ENCODE measurements at regions not wholly inside any gene's neighbourhood (a gene's known extent, or its start where the extent isn't known, plus 50 kb on each side); places are given as distances from the start of the nearest gene placed in this dataset.

DNA sequence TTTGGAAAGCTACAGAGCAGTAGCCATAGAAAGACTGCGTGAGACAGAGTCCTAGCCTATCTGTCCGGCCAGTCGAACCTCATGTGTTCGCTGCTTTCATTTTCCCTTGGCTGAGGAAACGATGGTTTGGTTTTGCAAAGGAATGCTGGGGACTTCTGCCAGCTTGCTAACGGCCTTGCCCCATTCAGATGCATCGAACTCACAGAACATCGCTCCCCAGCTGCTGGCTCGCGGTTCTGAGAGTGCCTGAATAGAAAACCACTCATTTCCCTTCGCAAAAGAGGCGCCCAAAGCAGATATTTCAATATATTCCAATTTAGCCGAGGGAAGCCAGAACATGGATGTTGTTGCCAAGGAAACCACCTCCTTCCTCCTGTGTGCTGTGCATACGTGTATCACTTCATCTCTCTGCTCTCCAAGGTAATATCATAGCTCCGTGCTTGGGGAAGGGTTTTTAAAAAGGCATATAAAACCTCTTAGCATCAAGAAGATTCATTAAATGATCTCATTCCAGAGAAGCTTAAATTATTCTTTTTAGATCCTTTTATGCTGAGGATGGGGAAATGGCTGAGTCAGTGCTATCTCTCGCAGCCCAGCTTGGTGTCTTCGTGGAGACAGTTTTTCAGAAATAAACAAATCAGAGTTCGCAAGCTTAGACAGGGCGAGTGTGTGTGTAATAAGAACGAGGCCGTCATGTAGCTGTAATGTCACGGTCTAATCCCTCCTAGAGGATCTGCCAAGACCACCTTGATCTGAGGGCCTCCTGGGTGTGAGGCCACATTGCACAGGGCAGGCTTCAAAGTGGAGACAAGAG, 215.2 kb downstream of the RPS24 start:
- DNase-seq (ENCODE audit: low read depth, low spot score) (no peak), ATAC-seq (no peak)
- Histone ChIP-seq H2AFZ (ENCODE audit: low read depth, low read length, poor library complexity, severe bottlenecking) (no peak overlapping the region), H4K20me1 (ENCODE audit: insufficient read depth) (no peaks in the 10 kb centered on the region), H3K9me2 (ENCODE audit: insufficient read depth) (no peaks in the 10 kb centered on the region), H3K27me3 (ENCODE audit: insufficient read depth, low read length) (no peaks in the 10 kb centered on the region), H3K4me2 (ENCODE audit: low read length) (no peak overlapping the region), H3K4me1 (ENCODE audit: control insufficient read depth in 1 of 2, insufficient read depth in 2 of 2, low read length in 2 of 2) (peaks cover 0 to under 1% of the 10 kb centered on the region in 2 experiments; a peak in 1 of 4 replicates), H3K27ac (ENCODE audit: low read depth, low read length) (no peak overlapping the region), H3K4me3 (replicated peaks in 1 of 2; ENCODE audit: low read depth in 1 of 2, low read length in 2 of 2) (no peak overlapping the region), H3K36me3 (ENCODE audit: control insufficient read depth in 1 of 2, insufficient read depth in 2 of 2, low read length in 2 of 2) (no peaks in the 10 kb centered on the region), H3K9me3 (ENCODE audit: control insufficient read depth in 1 of 2, insufficient read depth in 1 of 2, low read depth in 1 of 2, low read length in 2 of 2) (no peaks in the 10 kb centered on the region), H3K79me2 (ENCODE audit: insufficient read depth, low read length) (no peaks in the 10 kb centered on the region), H3K9ac (ENCODE audit: low read length) (no peak overlapping the region)
- POLR2A ChIA-PET, result no interaction called here
- CTCF ChIA-PET, result no interaction called here
- RAD21 ChIA-PET (ENCODE audit: low non-redundant PET in 1 of 2, low total read pairs in 2 of 2, uncharacterized antibody in 2 of 2, unreplicated experiment in 2 of 2), result no interaction called here
- no TSS peak for BruUV-seq (replicated peaks)
- TF ChIP-seq, protein P1, sequence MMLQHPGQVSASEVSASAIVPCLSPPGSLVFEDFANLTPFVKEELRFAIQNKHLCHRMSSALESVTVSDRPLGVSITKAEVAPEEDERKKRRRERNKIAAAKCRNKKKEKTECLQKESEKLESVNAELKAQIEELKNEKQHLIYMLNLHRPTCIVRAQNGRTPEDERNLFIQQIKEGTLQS (IDR thresholded peaks at IDR 0.05), result no peak
- TF ChIP-seq FOSL1 (IDR thresholded peaks at IDR 0.05; ENCODE audit: low read depth) (no peak), ZNF274 (IDR thresholded peaks at IDR 0.05; ENCODE audit: low read depth, low read length) (no peak)
- intact Hi-C loops (cut with micrococcal nuclease), result no loop called here

DNA sequence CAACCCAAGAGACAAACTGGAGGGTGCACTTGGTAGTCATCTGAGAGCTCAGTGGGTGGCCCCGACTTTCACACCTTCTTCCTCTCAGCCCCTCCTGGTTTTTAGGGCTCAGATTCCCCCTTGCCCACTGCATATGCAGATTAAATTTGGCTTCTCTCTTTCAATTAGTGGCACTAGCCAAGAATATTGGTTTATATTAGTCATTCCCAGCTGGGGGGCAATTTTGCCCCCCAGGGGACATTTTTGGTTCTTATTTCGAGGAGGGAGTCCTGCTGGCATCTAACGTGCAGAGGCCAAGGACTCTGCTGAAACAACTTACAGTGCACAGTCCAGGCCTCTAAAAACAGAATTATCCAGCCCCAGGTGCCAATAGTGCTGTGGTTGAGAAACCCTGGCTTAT, 216.0 kb downstream of the RPS24 start:
- H3K27ac ChIP-seq (ENCODE audit: low read depth, low read length), result no peak overlapping the region
- POLR2A ChIA-PET, result no interaction called here

More for the DNA sequence above, 216.0 kb downstream of the RPS24 start:
- H3K9me3 ChIP-seq (ENCODE audit: control insufficient read depth in 1 of 2, insufficient read depth in 1 of 2, low read depth in 1 of 2, low read length in 2 of 2), result no peaks in the 10 kb centered on the region
- H3K9me2 ChIP-seq (ENCODE audit: insufficient read depth), result no peaks in the 10 kb centered on the region
- TF ChIP-seq ZFX (IDR thresholded peaks at IDR 0.05), result no peak
- DNase-seq (ENCODE audit: low read depth, low spot score) (no peak), ATAC-seq (no peak)
- no peaks in the 10 kb centered on the region for H3K79me2 ChIP-seq (ENCODE audit: insufficient read depth, low read length)
- ChIA-PET CTCF (no interaction called here), RAD21 (ENCODE audit: low non-redundant PET in 1 of 2, low total read pairs in 2 of 2, uncharacterized antibody in 2 of 2, unreplicated experiment in 2 of 2) (no interaction called here)
- H3K27me3 ChIP-seq (ENCODE audit: insufficient read depth, low read length), result no peaks in the 10 kb centered on the region
- no TSS peak for BruUV-seq (replicated peaks)
- no peak overlapping the region for H3K4me2 ChIP-seq (ENCODE audit: low read length)
- H3K4me3 ChIP-seq (replicated peaks in 1 of 2; ENCODE audit: low read depth in 1 of 2, low read length in 2 of 2), result no peak overlapping the region
- no peak overlapping the region for H2AFZ ChIP-seq (ENCODE audit: low read depth, low read length, poor library complexity, severe bottlenecking)
- no peak overlapping the region for H3K9ac ChIP-seq (ENCODE audit: low read length)
- H3K36me3 ChIP-seq (ENCODE audit: control insufficient read depth in 1 of 2, insufficient read depth in 2 of 2, low read length in 2 of 2), result no peaks in the 10 kb centered on the region
- peaks cover 0 to 9% of the 10 kb centered on the region in 2 experiments; a peak in 1 of 4 replicates for H3K4me1 ChIP-seq (ENCODE audit: control insufficient read depth in 1 of 2, insufficient read depth in 2 of 2, low read length in 2 of 2)
- no peaks in the 10 kb centered on the region for H4K20me1 ChIP-seq (ENCODE audit: insufficient read depth)
- intact Hi-C loops (cut with micrococcal nuclease), result no loop called here

Data from HCT116 (cell line).